NCI-H748 treated with DMSO at 0.1 percent for 48 hours (cell line): ENCODE measurements at regions not wholly inside any gene's neighbourhood (a gene's known extent, or its start where the extent isn't known, plus 50 kb on each side); places are given as distances from the start of the nearest gene placed in this dataset.

Source experiments
- DNase-seq: peaks from one replicate; lab custom pipeline; 2025; lab: John Stamatoyannopoulos, UW

GRCh38 chr18:47331641-47332040 lies 80.2 kb upstream of the SKOR2 start:
- DNase-seq, result no peak

- DNase-seq, result no peak
Observed at GRCh38 chr18:47331026-47331425, 79.6 kb upstream of the SKOR2 start.

GRCh38 chr18:47323158-47323557 lies 71.7 kb upstream of the SKOR2 start:
- no peak for DNase-seq

GRCh38 chr18:47321815-47322214 lies 70.4 kb upstream of the SKOR2 start:
- no peak for DNase-seq

GRCh38 chr18:47317824-47318508 lies 66.5 kb upstream of the SKOR2 start:
- DNase-seq, result no peak

- no peak for DNase-seq
Observed at GRCh38 chr18:47316924-47317323, 65.5 kb upstream of the SKOR2 start.

- DNase-seq, result no peak
Observed at GRCh38 chr18:47313901-47314300, 62.4 kb upstream of the SKOR2 start.

- DNase-seq, result no peak
Observed at GRCh38 chr18:47311585-47311984, 60.1 kb upstream of the SKOR2 start.
